Panc1 (cell line): ENCODE measurements at regions not wholly inside any gene's neighbourhood (a gene's known extent, or its start where the extent isn't known, plus 50 kb on each side); places are given as distances from the start of the nearest gene placed in this dataset.

Experiments
- ATAC-seq: fragments of 200-7000 bp; cut with Tn5 transposase; 2 replicates; pipeline ENCODE4 v1.9.1; 2020; ENCODE audit warnings: mild to moderate bottlenecking, moderate library complexity
- BruUV-seq: library from RNA; stranded (reverse); fragments of 400-500 nt; replicated peaks from 2 replicates; lab custom pipeline; 2021; lab: Mats Ljungman, UMichigan
- CTCF ChIA-PET: fragments of 300-600 bp; sonication (Branson Sonifier 250); formaldehyde crosslinking; loops from one replicate; lab custom pipeline; 2022; ENCODE audit warnings: antibody characterized with exemption; lab: Charles Lee
- POLR2A ChIA-PET: fragments of 300-600 bp; sonication (Branson Sonifier 250); formaldehyde crosslinking; loops from one replicate; lab custom pipeline; 2022; ENCODE audit warnings: antibody characterized with exemption; lab: Charles Lee
- DNase-seq: peaks from one replicate; pipeline ENCODE4 v3.0.0-alpha.2; 2010; ENCODE audit warnings: low read depth, low spot score
- H3K27ac ChIP-seq: 2 replicates; pipeline ENCODE4 v1.5.1; 2011; ENCODE audit warnings: mild to moderate bottlenecking, low read length, inconsistent platforms
- H3K27me3 ChIP-seq: fragments of 200-500 bp; sonication (Bioruptor generic); 2 replicates; pipeline ENCODE4 v1.6.0; 2014; ENCODE audit warnings: low read length, inconsistent platforms; ENCODE audit not compliant: control insufficient read depth, insufficient read depth
- H3K36me3 ChIP-seq: fragments of 200-500 bp; sonication (Bioruptor generic); 2 replicates; pipeline ENCODE4 v1.5.1; 2014; ENCODE audit warnings: inconsistent platforms, mild to moderate bottlenecking, low read length, moderate library complexity; ENCODE audit not compliant: control insufficient read depth, insufficient read depth
- H3K4me1 ChIP-seq: 2 replicates; pipeline ENCODE4 v1.5.1; 2011; ENCODE audit warnings: inconsistent platforms, mild to moderate bottlenecking, low read length, moderate library complexity; ENCODE audit not compliant: control insufficient read depth, insufficient read depth
- H3K4me3 ChIP-seq, 2 experiments: 2 replicates each; pipeline ENCODE4 v1.5.1; 2011 to 2012; ENCODE audit warnings: low read depth in 2 of 2, low read length in 2 of 2, mild to moderate bottlenecking in 2 of 2, inconsistent platforms in 1 of 2, moderate library complexity in 1 of 2
- H3K9me3 ChIP-seq: fragments of 200-500 bp; sonication (Bioruptor generic); 2 replicates; pipeline ENCODE4 v1.5.1; 2014; ENCODE audit warnings: low read depth, mild to moderate bottlenecking, inconsistent platforms, low read length, moderate library complexity; ENCODE audit not compliant: control insufficient read depth, insufficient read depth
- POLR2AphosphoS5 ChIP-seq: IDR thresholded peaks from 2 replicates; pipeline ENCODE4 v1.6.1; 2012; ENCODE audit warnings: mild to moderate bottlenecking, low read depth, low read length, moderate library complexity
- REST ChIP-seq, 2 experiments: IDR thresholded peaks; 2 replicates each; pipeline ENCODE4 v1.6.1; 2011 to 2012; ENCODE audit warnings: low read depth in 2 of 2, control low read depth in 1 of 2, low read length in 1 of 2, mild to moderate bottlenecking in 1 of 2, moderate library complexity in 1 of 2; ENCODE audit not compliant: insufficient read depth in 1 of 2
- SIN3A ChIP-seq: IDR thresholded peaks from 2 replicates; pipeline ENCODE4 v1.6.1; 2012; ENCODE audit warnings: low read depth, mild to moderate bottlenecking, low read length, moderate library complexity, borderline replicate concordance; ENCODE audit not compliant: insufficient read depth
- TCF7L2 ChIP-seq: IDR thresholded peaks from 2 replicates; pipeline ENCODE4 v1.6.1; 2011; ENCODE audit warnings: mild to moderate bottlenecking, low read depth, low read length, inconsistent platforms
- in situ Hi-C: cut with HindIII; loops from 2 replicates; pipeline ENCODE4 v1.10.0; 2016; ENCODE audit warnings: low sequenced_read_pairs, low pct_unique_long_range_greater_than_20kb
- intact Hi-C: fragments of 100-400 bp; cut with micrococcal nuclease; formaldehyde crosslinking; loops from one replicate; pipeline ENCODE4 v1.10.0; 2022; ENCODE audit not compliant: unreplicated experiment
- TF ChIP-seq, protein P1 (sequence below): fragments of 450-650 bp; IDR thresholded peaks from 2 replicates; pipeline ENCODE4 v1.5.1; 2017; ENCODE audit warnings: mild to moderate bottlenecking

DNA sequence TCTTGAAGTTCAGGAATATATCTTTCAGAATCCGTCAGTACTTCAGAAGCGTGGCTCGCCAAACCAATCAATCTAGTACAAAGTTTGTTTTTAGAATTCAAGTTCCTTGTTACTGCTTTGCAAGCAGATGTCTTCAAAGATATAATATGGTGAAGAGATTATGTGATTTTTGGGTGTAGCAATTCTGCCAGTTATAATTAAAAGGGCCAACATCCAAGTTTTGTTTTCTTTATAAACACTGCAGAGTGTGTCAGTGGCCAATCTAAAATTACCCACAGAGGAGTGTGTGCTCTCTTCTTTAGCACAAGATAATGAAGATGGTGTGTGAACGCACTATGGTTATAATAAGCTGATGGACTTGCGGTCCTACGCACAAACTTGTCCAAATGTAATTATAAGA, 493.6 kb upstream of the MDFIC2 start:
- ATAC-seq: no peak
- ChIA-PET CTCF (no interaction called here), POLR2A (no interaction called here)
- intact Hi-C loops (no loop called here), in situ Hi-C loops (no loop called here)
- Histone ChIP-seq H3K27me3 (no peaks in the 10 kb centered on the region), H3K27ac (no peak overlapping the region), H3K4me1 (no peaks in the 10 kb centered on the region), H3K36me3 (no peaks in the 10 kb centered on the region), H3K9me3 (no peaks in the 10 kb centered on the region), H3K4me3 (no peak overlapping the region)
- TF ChIP-seq TCF7L2 (no peak), SIN3A (no peak), POLR2AphosphoS5 (no peak), REST (IDR thresholded peaks at IDR 0.05; ENCODE audit: insufficient read depth in 1 of 2, low read depth in 2 of 2, low read length in 1 of 2) (no peak)
- TF ChIP-seq, protein P1, sequence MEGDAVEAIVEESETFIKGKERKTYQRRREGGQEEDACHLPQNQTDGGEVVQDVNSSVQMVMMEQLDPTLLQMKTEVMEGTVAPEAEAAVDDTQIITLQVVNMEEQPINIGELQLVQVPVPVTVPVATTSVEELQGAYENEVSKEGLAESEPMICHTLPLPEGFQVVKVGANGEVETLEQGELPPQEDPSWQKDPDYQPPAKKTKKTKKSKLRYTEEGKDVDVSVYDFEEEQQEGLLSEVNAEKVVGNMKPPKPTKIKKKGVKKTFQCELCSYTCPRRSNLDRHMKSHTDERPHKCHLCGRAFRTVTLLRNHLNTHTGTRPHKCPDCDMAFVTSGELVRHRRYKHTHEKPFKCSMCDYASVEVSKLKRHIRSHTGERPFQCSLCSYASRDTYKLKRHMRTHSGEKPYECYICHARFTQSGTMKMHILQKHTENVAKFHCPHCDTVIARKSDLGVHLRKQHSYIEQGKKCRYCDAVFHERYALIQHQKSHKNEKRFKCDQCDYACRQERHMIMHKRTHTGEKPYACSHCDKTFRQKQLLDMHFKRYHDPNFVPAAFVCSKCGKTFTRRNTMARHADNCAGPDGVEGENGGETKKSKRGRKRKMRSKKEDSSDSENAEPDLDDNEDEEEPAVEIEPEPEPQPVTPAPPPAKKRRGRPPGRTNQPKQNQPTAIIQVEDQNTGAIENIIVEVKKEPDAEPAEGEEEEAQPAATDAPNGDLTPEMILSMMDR: no peak
- BruUV-seq: no TSS peak
- DNase-seq: no peak

GRCh38 chr3:70805061-70805889, 492.8 kb upstream of the MDFIC2 start:
- no peak for ATAC-seq
- BruUV-seq: no TSS peak

More at GRCh38 chr3:70805061-70805889, 492.8 kb upstream of the MDFIC2 start:
- no peaks in the 10 kb centered on the region for H3K36me3 ChIP-seq
- H3K9me3 ChIP-seq: no peaks in the 10 kb centered on the region
- DNase-seq: no peak
- ChIA-PET POLR2A (no interaction called here), CTCF (no interaction called here)
- H3K27me3 ChIP-seq: no peaks in the 10 kb centered on the region
- no peaks in the 10 kb centered on the region for H3K4me1 ChIP-seq
- no peak overlapping the region for H3K27ac ChIP-seq
- TF ChIP-seq POLR2AphosphoS5 (no peak), SIN3A (no peak), TCF7L2 (no peak), REST (IDR thresholded peaks at IDR 0.05; ENCODE audit: insufficient read depth in 1 of 2, low read depth in 2 of 2, low read length in 1 of 2) (no peak)
- TF ChIP-seq, protein P1: no peak
- no peak overlapping the region for H3K4me3 ChIP-seq
- in situ Hi-C loops (no loop called here), intact Hi-C loops (no loop called here)
